B cell (primary cell): ENCODE measurements at regions not wholly inside any gene's neighbourhood (a gene's known extent, or its start where the extent isn't known, plus 50 kb on each side); places are given as distances from the start of the nearest gene placed in this dataset.

Experiments used
- ATAC-seq: fragments of 200-7000 bp; cut with Tn5 transposase; one replicate; pipeline ENCODE4 v1.10.0; 2021; ENCODE audit warnings: low read depth, mild to moderate bottlenecking, moderate number of reproducible peaks, moderate library complexity
- CTCF ChIA-PET: fragments of 350-600 bp; sonication (Branson Sonifier 250); formaldehyde crosslinking; loops from one replicate; lab custom pipeline; 2021; ENCODE audit warnings: antibody characterized with exemption, inconsistent platforms; lab: Charles Lee
- POLR2A ChIA-PET: fragments of 350-600 bp; sonication (Branson Sonifier 250); formaldehyde crosslinking; loops from one replicate; lab custom pipeline; 2021; ENCODE audit warnings: antibody characterized with exemption; lab: Charles Lee
- DNase-seq: peaks from one replicate; pipeline ENCODE4 v3.0.0; 2013
- H2AFZ ChIP-seq: 2 replicates; pipeline ENCODE4 v1.6.1; 2012; ENCODE audit warnings: mild to moderate bottlenecking, low read depth, low read length; ENCODE audit not compliant: insufficient read depth, poor library complexity, severe bottlenecking
- H3K27ac ChIP-seq, 2 donors: 1 replicate in 1 of 2; 2 replicates in 1 of 2; pipeline ENCODE4 v1.5.1; 2012 to 2013; ENCODE audit warnings: low read length in 2 of 2, mild to moderate bottlenecking in 2 of 2, moderate library complexity in 1 of 2
- H3K27me3 ChIP-seq, 4 experiments: fragments of 200-600 bp in 1 of 4; sonication (generic) in 1 of 4; replicated peaks in 1 of 4; 1 replicate in 2 of 4; 2 replicates in 2 of 4; pipeline versions ENCODE4 v1.6.1 to v1.7.0; 2013 to 2016; ENCODE audit warnings: low read length in 3 of 4, mild to moderate bottlenecking in 2 of 4, mixed read lengths in 1 of 4, moderate library complexity in 1 of 4; ENCODE audit not compliant: insufficient read depth in 4 of 4, control insufficient read depth in 3 of 4; ENCODE audit errors: control extremely low read depth in 1 of 4
- H3K36me3 ChIP-seq, 2 experiments: replicated peaks in 1 of 2; 1 replicate in 1 of 2; 2 replicates in 1 of 2; pipeline versions ENCODE4 v1.6.1 to v1.7.1; 2013; ENCODE audit warnings: low read length in 1 of 2; ENCODE audit not compliant: insufficient read depth in 2 of 2, control insufficient read depth in 1 of 2; ENCODE audit errors: control extremely low read depth in 1 of 2, extremely low read depth in 1 of 2
- H3K4me1 ChIP-seq, 2 donors: fragments of 200-600 bp in 1 of 2; sonication (generic) in 1 of 2; 1 replicate in 1 of 2; 2 replicates in 1 of 2; pipeline versions ENCODE4 v1.5.1 to v1.6.1; 2013 to 2017; ENCODE audit warnings: low read length in 2 of 2; ENCODE audit not compliant: control insufficient read depth in 2 of 2, insufficient read depth in 2 of 2
- H3K4me2 ChIP-seq: replicated peaks from 2 replicates; pipeline ENCODE3; 2012; ENCODE audit warnings: mild to moderate bottlenecking, low read depth, low read length; ENCODE audit not compliant: poor library complexity, severe bottlenecking
- H3K4me3 ChIP-seq, 5 experiments: fragments of 200-600 bp in 1 of 5; sonication (generic) in 1 of 5; 1 replicate in 3 of 5; 2 replicates in 2 of 5; pipeline versions ENCODE4 v1.5.1 to v1.7.0; 2011 to 2016; ENCODE audit warnings: low read length in 4 of 5, mild to moderate bottlenecking in 4 of 5, low read depth in 2 of 5, control low read depth in 1 of 5, moderate library complexity in 1 of 5; ENCODE audit not compliant: insufficient read depth in 1 of 5; ENCODE audit errors: control extremely low read depth in 1 of 5, extremely low read depth in 1 of 5
- H3K79me2 ChIP-seq: fragments of 200-600 bp; sonication (generic); one replicate; pipeline ENCODE4 v1.6.0; 2016; ENCODE audit warnings: low read length; ENCODE audit not compliant: control insufficient read depth, insufficient read depth
- H3K9ac ChIP-seq: fragments of 200-600 bp; sonication (generic); 2 replicates; pipeline ENCODE4 v1.6.1; 2017; ENCODE audit warnings: mild to moderate bottlenecking, low read length, moderate library complexity
- H3K9me3 ChIP-seq, 3 donors: one replicate each; pipeline versions ENCODE4 v1.6.1 to v1.7.1; 2013; ENCODE audit warnings: low read length in 2 of 3; ENCODE audit not compliant: control insufficient read depth in 2 of 3, insufficient read depth in 1 of 3; ENCODE audit errors: control extremely low read depth in 1 of 3
- H4K20me1 ChIP-seq: 2 replicates; pipeline ENCODE4 v1.6.0; 2012; ENCODE audit warnings: mild to moderate bottlenecking, low read length; ENCODE audit not compliant: insufficient read depth, control insufficient read depth, poor library complexity, severe bottlenecking
- H3K27ac Mint-ChIP-seq: one replicate; pipeline ENCODE4 v1.8.0; 2021; ENCODE audit warnings: mixed read lengths
- H3K27me3 Mint-ChIP-seq: one replicate; pipeline ENCODE4 v1.8.0; 2021; ENCODE audit warnings: mixed read lengths
- H3K4me1 Mint-ChIP-seq: one replicate; pipeline ENCODE4 v1.8.0; 2021; ENCODE audit warnings: mixed read lengths
- H3K4me3 Mint-ChIP-seq: one replicate; pipeline ENCODE4 v1.8.0; 2021; ENCODE audit warnings: mixed read lengths
- H3K9me3 Mint-ChIP-seq: one replicate; pipeline ENCODE4 v1.8.0; 2022; ENCODE audit warnings: mixed read lengths; ENCODE audit not compliant: insufficient read depth
- CTCF ChIP-seq: fragments of 200-600 bp; IDR thresholded peaks from one replicate; pipeline ENCODE4 v1.8.0; 2022; ENCODE audit warnings: antibody characterized with exemption, mild to moderate bottlenecking
- EZH2 ChIP-seq: IDR thresholded peaks from 2 replicates; pipeline ENCODE4 v1.6.1; 2012; ENCODE audit warnings: borderline replicate concordance, low read depth, mild to moderate bottlenecking, moderate library complexity, low read length; ENCODE audit not compliant: insufficient read depth, poor library complexity, severe bottlenecking
- WGBS: methylation state at CpG from one replicate; pipeline ENCODE4 v1.1.5; 2013; ENCODE audit warnings: missing lambda C conversion rate; ENCODE audit not compliant: insufficient coverage; 5-methylcytosine and 5-hydroxymethylcytosine counted together
- intact Hi-C: fragments of 100-400 bp; cut with micrococcal nuclease; formaldehyde crosslinking; loops from one replicate; pipeline ENCODE4 v1.10.0; 2022

GRCh38 chr16:54409982-54410381 lies 123.4 kb upstream of the IRX3 start:
- Histone ChIP-seq H3K79me2 (no peaks in the 10 kb centered on the region), H3K9me3 (peaks cover 0 to 6% (median 0%) of the 10 kb centered on the region in 3 donors), H2AFZ (no peak overlapping the region), H3K4me2 (no peak overlapping the region), H4K20me1 (no peaks in the 10 kb centered on the region), H3K4me1 (no peaks in the 10 kb centered on the region), H3K4me3 (no peak overlapping the region), H3K27ac (no peak overlapping the region), H3K9ac (no peak overlapping the region), H3K27me3 (peaks cover 0 to 4% (median 0%) of the 10 kb centered on the region in 4 experiments), H3K36me3 (no peaks in the 10 kb centered on the region)
- ChIA-PET CTCF (no interaction called here), POLR2A (no interaction called here)
- 52% methylated on average over 2 of the region's 8 CpGs for WGBS
- Mint-ChIP-seq H3K4me3 (no peak overlapping the region), H3K27me3 (peaks cover 22% of the 10 kb centered on the region), H3K4me1 (no peaks in the 10 kb centered on the region), H3K27ac (no peak overlapping the region), H3K9me3 (no peaks in the 10 kb centered on the region)
- intact Hi-C loops = no loop called here
- TF ChIP-seq CTCF (no peak), EZH2 (no peak)
- no peak for DNase-seq
- no peak for ATAC-seq

GRCh38 chr16:54407596-54407995 lies 121.0 kb upstream of the IRX3 start:
- Histone ChIP-seq H3K79me2 (no peaks in the 10 kb centered on the region), H3K9ac (no peak overlapping the region), H3K27me3 (peaks cover 0 to 4% (median 0%) of the 10 kb centered on the region in 4 experiments), H3K4me1 (no peaks in the 10 kb centered on the region), H3K4me2 (no peak overlapping the region), H4K20me1 (no peaks in the 10 kb centered on the region), H2AFZ (no peak overlapping the region), H3K27ac (no peak overlapping the region), H3K36me3 (no peaks in the 10 kb centered on the region), H3K9me3 (peaks cover 0 to 4% (median 0%) of the 10 kb centered on the region in 3 donors), H3K4me3 (no peak overlapping the region)
- WGBS = 100% methylated on average over 1 of the region's 3 CpGs
- H3K9me3 Mint-ChIP-seq = no peaks in the 10 kb centered on the region
- DNase-seq (no peak), ATAC-seq (no peak)
- POLR2A ChIA-PET = no interaction called here
- peaks cover 9% of the 10 kb centered on the region for H3K27me3 Mint-ChIP-seq
- H3K27ac Mint-ChIP-seq = no peak overlapping the region
- TF ChIP-seq EZH2 (no peak), CTCF (no peak)
- H3K4me3 Mint-ChIP-seq = no peak overlapping the region
- CTCF ChIA-PET = no interaction called here
- H3K4me1 Mint-ChIP-seq = no peaks in the 10 kb centered on the region
- intact Hi-C loops = no loop called here
